CD1c-positive myeloid dendritic cell (primary cell): ENCODE measurements at regions not wholly inside any gene's neighbourhood (a gene's known extent, or its start where the extent isn't known, plus 50 kb on each side); places are given as distances from the start of the nearest gene placed in this dataset.
A peak's percentile ranks its signal among the peaks of the same experiment; 100 is the strongest.

ENCODE experiments used
- DNase-seq: peaks from one replicate; pipeline ENCODE4 v3.0.0-alpha.2; 2016; ENCODE audit errors: extremely low spot score

- no peak for DNase-seq
Measured at GRCh38 chr4:138964716-138965426, 50.7 kb upstream of the NOCT start.

DNA sequence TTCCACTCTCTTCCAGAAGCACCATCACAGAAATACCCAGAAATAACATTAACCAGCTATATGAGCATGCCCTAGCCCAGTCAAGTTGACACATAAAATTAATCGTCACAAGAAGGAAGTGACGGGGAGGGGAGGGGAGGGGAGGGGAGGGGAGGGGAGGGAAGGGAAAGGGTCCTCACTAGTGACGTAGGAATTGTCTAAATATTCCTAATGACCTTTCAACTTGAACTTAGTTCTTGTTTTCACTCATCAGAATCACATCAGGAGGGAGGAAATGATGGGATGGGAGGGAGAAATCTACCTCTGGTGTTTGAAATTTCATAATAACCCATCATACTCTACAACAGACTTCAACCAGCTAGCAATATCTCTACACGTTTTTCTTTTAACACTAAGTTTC lies 52.2 kb upstream of the NOCT start:
- peak; percentile 39 for DNase-seq

GRCh38 chr4:138961664-138962063 lies 53.9 kb upstream of the NOCT start:
- no peak for DNase-seq

GRCh38 chr4:138961129-138961528 lies 54.5 kb upstream of the NOCT start:
- DNase-seq = no peak

DNA sequence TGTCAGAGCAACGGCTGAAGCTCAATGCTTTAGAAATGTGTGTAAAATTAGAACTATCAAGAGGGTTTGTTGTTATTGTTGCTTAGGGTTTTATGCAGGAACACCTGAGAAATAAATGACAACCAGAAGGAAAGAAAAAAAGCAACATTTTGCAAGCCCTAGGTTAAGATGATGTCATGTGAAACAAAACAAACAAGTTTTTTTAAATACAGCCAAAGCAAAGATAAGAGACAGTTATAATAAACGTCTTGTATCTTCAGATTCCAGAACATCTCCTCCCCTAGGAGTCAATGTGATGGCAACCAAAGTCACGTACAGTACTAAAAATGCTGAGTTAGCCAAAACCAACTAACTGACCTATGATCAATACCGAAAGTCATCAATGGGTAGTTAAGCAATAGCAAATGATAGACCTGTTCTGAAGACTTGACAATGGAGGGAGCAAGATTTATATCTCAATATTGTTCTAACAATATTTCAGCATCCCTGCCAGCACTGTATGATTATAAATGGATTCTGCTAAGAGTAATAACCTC lies 55.3 kb upstream of the NOCT start:
- no peak for DNase-seq

DNA sequence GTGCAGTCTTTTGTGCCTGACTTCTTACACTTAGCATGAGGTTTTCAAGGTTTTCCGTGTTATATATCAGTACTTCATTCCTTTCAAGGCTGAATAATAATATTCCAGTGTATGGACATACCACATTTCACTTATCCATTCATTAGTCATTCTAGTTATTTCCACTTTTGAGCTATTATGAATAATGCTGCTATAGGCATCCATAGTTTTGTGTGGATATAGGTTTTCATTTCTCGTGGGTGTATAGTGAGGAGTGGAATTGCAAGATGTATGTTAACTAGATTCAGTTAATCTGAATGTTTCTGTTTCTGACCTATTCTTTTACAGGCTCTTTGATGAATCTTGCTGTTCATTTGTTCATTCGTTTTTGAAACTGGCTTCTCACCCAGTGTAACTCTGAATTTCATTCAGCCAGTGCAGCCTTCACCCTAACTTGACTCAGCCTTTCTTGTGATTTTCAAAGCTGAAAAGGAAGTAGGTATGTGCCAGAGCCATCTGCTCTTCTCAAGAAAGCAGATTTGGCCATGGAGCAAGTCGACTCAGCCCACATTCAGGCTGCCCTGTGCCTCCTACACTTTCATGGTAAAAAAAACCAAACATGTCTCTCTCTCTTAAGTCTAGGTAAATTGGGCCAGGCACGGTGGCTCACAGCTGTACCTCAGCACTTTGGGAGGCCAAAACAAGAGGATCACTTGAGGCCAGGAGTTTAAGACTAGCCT lies 56.3 kb upstream of the NOCT start:
- peak; percentile 84 for DNase-seq

- peak; percentile 54 for DNase-seq
Measured at GRCh38 chr4:138958519-138958918, 57.1 kb upstream of the NOCT start.

- DNase-seq = no peak
Measured at GRCh38 chr4:138957302-138957701, 58.3 kb upstream of the NOCT start.

- no peak for DNase-seq
Measured at GRCh38 chr4:138954428-138954827, 61.2 kb upstream of the NOCT start.

GRCh38 chr4:138953961-138954371 lies 61.6 kb upstream of the NOCT start:
- peak; percentile 37 for DNase-seq

- DNase-seq = no peak
Measured at GRCh38 chr4:138952411-138952810, 63.2 kb upstream of the NOCT start.

GRCh38 chr4:138951764-138952163 lies 63.8 kb upstream of the NOCT start:
- DNase-seq = no peak

DNA sequence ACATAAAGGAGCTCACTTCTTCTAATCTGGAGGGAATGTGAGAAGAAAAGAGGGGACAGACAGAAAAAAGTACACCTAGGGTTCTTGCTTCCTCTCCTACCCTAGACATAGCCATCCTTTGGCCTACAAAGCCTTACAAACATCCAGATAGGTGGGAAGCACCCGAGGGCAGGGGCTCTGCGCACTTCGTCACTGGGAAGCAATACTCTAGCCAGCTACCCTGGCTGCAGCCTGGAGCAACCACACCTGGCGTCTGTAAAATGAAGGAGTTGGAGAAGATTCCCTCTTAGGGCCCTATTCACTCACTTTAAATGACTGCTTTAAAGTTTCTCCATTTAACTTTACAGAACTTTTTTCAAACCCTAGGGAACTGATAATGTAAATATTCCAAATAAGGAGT lies 65.7 kb upstream of the NOCT start:
- DNase-seq = no peak

GRCh38 chr4:138948918-138949317 lies 66.7 kb upstream of the NOCT start:
- no peak for DNase-seq

GRCh38 chr4:138946306-138946705 lies 69.3 kb upstream of the NOCT start:
- DNase-seq = no peak

DNA sequence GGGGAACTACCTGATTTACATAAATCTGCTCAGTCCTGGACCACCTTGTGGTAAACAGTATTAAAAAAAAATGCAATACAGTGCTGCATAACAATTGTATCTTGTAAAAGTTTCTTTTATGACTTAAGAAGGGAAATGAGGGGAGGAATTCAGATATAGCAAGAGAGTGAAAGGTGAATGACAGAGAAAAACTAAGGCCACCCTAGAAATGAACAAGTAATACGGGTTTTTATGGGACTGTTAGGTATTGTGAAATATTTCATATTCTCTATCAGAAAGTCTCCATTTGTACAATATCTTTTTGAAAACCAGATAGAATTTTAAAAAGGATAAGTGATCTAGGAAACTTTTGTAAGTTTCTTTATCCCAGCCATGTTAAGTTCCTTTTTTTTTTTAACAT lies 69.7 kb upstream of the NOCT start:
- no peak for DNase-seq

DNA sequence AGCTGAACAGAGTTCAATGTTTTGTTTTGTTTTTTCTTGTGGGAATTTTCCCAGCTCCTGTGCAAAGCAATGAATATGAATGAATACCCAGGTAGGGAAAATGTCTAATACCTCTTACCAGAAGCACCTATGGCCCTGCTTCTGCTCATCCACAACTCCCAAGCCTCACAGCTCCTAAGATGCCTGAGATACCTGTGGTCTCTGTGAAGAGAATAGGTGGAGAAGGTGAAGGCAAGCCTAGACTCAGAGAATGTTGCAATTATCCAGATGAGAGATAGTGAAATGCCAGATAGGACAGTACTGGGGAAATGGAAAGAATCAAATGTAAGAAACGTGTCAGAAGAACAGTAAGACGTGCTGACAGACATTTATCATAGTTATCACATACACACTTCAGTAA lies 70.2 kb upstream of the NOCT start:
- DNase-seq = no peak

DNA sequence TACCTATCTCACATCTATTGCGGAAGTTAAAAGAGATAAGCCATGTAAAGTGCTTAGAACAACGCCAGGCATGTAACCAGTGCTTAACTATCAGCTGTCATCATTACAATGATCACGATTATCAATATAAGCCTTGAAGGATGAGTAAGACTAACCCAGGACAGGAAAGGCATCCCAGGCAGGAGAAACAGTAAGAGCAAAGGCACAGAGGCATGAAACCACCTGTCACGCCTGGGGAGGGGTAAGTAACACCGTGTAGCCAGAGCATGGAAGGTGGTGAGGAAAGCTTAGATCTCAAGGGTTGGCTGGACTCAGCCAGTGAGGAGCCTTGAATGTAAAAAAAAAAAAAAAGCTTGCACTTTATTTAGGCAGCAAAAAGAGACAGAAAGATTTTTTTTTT lies 71.7 kb upstream of the NOCT start:
- no peak for DNase-seq

GRCh38 chr4:138941037-138941436 lies 74.5 kb upstream of the NOCT start:
- DNase-seq = no peak

DNA sequence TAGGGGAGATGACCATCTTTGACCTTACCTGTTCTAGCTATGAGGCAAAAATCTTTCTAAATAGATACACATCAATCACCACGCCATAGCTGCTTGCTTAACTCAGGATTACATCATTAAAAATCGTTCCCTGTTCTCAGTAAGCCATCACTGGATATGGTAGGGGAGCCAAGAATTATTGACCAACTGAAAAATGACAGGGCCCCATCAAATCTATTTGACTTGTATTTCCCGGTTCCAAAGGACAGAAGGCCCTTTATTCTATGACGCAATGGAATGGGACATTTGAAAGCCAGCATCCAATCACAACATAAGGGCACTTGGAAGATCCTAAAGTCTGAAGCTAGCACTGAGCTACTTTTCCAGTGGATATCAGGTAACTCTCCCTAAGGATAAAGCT lies 75.6 kb upstream of the NOCT start:
- DNase-seq = no peak

- peak; percentile 51 for DNase-seq
Measured at GRCh38 chr4:138938366-138938690, 77.3 kb upstream of the NOCT start.

DNA sequence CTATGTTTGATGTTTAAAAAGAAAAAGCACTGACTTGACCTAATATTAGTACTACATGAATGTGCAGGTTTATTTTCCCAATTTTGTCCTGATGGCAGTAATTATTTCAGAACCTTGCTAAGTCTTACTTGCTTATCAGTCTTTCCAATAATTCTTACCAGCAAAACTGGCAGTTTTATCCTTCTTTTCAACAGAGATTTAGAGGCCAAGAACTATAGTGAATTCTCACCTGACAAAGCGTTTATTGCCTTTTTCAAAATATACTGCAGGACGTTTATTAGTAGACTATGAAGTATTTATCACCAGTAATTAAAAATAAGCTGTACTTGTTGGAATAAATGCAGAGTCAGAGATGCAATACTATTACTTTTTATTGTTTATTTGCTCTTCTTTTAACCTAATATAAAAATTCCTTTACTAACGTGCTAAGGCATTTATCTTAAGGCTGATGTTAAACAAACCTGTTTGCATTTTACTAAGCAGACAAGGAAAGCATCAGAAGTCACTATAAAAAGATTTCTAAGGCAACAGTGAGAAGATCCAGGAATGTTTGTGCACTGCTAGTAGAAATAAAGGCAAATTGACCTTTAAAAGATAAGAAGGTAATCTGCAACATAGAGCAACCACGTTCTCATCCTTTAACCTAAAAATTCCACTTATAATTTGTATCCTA lies 80.3 kb upstream of the NOCT start:
- DNase-seq = no peak

GRCh38 chr4:138927072-138927471 lies 88.5 kb upstream of the NOCT start:
- no peak for DNase-seq
